CD4-positive, alpha-beta T cell treated with Interleukin-4 for 4 hours (primary cell): ENCODE measurements at regions not wholly inside any gene's neighbourhood (a gene's known extent, or its start where the extent isn't known, plus 50 kb on each side); places are given as distances from the start of the nearest gene placed in this dataset.
"Not testable (repeated sequence)": the region's sequence is repeated elsewhere in the genome, so short reads cannot be mapped to it uniquely, and the experiment has no call there.

Experiments
- DNase-seq: peaks from one replicate; pipeline ENCODE4 v3.0.0-alpha.2; 2020

DNA sequence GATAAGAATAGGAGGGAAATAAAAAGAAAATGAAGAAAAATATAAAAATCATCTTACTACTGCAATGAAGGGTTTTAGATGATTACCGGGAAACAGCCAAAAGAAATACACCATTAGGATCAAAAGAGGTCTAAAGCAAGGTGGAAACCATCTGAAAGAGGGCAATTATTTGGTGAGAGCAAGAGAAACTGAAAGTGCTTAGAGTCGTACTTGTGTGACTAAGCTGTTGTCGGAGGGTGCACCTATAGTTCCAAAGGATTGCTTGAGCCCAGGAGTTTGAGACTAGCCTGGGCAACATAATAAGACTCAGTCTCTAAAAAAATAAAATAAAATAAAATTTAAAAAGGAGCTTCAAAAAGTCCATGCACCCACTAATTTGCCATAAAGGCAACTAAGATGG, 169.5 kb downstream of the DKK1 start:
- no peak for DNase-seq

DNA sequence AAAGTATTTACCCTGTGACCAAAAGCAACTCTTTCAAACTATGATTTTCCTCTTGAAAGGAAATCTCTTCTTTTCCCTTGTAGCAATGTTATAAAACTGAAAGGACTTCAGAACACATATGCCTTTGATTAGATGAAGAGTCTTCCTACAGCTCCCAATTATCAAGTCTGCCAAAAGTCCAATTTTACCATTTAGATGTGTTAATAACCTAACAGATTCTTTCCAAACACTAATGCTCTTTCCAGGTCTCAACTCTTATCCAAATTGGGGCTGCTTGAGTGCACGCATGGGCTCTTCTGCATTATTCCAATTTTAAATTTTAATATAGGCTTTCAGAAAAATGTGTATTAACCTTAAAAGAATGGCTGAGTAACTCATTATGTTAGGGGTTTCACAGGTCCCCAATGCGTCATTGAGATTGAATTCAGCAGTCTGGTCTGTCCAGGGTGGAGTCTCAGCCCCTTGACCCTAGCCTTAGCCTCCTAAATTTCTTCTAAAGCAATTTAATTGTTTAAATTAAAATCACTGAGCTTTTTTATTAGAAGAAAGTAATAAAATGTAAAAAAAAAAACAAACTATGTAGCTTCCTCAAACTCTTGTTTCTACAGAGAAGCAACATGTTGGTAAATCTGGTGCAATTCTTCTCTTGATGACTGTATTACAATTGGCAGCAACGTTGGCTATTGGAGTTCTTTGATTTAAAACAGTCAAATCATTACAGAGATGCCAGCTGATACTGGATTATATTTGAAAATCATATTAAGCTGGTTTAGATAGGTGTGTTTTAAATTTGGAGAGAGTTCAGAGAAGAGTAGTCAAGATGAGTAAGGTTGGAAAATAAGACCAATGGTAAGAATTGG, 170.4 kb downstream of the DKK1 start:
- DNase-seq: no peak

DNA sequence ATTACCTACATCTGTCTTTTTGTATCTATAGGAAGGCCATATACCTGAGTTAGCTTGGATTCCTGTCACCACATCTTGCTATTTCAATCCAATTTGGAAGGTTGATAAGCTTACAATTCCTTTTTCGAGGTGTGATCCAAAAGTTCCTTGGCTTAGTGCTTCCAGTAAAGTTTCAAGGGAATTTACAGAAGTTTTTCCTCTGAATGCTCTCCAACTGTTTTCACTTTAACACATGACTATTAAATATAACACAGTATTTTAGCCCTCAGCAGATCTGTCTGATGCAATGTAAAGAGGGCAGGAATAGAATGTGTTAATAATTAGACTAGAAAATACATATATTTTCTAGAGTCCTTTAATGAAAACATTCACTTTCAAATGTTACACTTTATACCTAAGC, 171.4 kb downstream of the DKK1 start:
- DNase-seq: no peak

DNA sequence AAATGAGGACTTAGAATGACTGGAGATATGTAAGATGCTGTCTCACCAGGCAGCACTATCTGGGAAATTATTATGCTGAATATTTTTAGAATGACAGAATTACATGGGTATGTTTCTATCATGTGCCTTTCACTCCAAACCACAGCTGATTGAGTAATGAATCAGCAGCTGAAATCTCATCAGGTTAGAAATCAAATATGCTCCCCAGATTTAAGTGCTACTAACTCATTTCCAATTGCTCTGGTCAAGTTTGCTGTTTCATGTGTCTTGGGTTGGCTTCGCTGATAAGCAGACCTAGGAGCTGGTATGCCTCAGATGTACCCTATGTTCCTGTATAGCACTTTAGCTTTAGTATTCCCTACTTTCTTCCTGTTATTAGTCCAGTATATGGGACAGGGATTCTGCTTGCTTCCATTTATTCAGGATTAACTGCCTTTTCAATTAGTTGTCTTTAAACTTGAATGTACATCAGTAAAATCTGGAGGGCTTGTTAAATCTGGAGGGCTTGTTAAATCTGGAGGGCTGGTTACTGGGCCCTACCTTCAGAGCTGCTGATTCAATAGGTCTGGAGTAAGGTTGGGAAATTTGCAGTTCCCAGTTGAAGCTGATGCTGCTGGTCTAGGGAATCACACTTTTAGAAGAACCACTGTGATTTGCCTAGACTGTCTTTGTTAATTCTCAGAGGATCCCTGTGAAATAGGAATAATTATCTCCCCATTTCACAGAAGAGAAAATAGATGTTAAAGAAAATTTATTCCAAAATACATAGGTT, 172.9 kb downstream of the DKK1 start:
- DNase-seq: no peak

DNA sequence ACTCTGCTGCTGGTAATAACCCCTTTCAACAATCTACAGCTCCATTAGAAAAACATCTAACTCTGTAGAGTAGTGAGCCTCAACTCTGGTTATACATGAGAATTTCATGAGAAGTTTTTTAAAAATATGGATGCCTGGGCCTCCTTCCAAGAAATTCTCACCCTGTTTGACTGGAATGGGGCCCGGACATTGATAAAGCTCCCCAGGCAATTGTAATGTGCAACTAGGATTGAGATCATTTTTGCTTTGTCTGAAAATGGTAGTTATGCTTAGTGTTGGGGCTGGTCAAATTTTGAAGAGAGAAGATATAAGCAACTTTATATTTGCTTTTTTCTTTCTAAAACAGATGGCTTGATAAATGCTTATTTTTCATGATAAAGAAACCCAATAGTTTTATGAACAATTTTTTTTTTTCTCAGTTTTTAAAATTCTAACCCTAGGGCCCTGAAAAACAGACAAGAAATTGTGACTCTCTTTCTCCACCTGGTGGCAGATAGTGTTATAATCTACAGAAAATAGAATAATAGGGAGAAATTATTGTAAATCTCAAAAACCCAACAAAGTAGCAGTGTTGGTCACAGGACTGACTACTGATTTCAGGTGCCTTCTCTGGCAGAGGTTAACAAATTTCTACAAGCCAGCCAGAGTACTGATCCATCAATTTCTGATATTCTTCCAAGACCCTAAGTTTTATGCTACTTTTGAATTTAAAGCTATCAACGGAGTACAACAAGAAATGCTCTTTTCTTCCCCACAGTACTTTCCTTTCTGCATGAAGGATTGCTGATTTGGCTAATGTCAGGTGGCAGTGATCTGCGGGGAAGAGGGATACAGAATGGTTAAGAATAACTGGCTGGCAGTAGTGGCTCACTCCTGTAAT, 174.8 kb downstream of the DKK1 start:
- DNase-seq: no peak

DNA sequence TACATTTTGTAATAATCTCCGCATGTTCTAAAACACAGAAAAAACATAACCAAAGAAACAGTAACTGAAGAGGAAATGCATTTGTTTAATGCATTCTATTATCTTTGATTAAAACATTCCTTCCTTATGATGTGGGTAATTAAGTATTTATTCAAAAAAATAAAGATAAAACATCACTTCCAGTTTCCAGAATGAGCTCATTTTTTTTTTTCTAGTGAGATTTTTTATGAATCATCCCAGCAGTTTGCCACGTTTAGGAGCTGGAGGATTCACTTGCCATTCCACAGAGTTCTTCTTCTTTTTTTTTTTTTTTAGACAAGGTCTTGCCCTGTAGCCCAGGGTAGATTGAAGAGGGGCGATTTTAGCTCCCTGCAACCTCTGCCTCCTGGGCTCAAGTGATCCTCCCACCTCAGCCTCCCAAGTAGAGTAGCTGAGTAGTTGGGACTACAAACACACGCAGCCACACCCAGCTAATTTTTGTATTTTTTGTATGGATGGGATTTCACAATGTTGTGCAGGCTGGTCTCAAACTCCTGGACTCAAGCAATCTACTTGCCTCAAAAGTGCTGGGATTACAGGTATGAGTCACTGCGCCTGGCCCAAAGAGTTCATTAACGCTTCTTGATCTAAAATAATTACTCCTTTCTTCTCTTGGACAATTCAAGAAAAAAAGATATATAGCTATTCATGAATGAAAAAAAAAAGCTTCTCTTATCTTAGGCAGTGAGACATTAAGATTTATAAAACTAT, 177.3 kb downstream of the DKK1 start:
- DNase-seq: no peak

DNA sequence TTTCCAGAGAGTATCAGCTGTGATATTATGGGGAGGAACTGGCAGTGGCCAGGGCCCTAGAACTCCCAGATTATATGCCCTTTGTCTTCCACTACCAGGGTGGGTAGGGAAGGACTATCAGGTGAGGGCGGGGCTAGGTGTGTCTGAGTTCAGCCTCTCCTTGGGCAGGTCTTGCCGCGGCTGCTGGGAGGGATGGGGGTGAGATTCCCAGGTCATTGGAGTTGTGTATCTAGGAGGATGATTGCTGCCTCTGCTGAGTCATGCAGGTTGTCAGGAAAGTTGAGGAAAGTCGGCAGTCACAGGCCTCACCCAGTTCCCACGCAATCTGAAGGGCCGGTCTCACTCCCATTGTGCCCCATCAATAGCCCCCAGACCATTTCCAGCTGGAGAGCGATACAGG, 185.2 kb downstream of the DKK1 start:
- no peak for DNase-seq

DNA sequence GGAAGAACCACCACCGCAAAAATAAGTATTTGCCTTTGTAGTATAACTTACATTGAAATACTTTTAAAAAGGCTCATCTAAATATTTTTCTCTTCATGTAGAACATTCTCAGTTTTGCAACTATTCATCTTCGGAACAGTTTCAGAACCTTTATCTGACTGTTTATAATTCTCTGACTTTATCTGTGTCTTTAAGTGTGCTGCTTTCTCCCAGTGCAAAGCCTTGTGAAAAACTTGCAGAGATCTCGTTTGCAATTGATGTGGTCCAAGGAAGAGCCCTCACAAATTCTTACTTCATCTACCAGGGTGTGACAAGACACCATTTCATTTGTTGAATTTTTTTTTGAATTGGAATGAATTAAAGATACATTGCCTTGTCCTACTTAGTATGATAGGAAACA, 186.4 kb downstream of the DKK1 start:
- DNase-seq: no peak

DNA sequence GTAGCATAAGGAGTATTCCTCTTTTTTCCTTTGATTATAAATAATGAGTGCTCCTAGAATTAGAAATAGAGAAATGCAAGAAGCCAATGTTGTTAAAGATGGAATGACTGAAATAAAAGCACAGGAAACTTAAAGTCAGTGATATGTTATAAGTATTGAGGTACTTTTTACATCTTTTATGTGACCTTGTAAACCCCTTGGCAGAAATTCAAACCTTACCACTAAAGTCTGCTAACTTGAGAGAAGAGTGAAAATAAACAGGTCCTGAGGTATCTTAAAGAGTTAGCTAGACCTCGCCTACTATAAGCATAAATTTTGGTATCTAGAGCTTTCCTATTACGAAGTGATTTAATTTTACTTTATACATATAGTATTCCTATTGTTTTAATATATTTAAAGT, 188.2 kb downstream of the DKK1 start:
- no peak for DNase-seq

DNA sequence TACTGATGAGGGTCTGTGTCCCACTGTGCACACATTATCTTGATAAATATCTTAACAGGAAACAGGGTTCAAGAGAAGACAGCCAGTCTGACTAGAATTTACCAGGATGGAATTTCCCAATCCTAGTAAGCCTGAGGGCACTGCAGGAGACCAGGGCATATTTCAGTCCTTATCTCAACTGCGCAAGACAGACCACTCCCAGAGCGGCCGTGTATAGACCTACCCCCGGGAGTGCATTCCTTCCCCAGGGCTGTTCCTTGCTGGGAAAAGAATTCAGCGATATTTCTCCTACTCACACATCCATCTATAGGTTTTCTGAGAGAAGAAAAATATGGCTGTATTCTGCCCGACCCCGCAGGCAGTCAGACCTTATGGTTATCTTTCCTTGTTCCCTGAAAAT, 191.3 kb downstream of the DKK1 start:
- DNase-seq: not testable (repeated sequence)

DNA sequence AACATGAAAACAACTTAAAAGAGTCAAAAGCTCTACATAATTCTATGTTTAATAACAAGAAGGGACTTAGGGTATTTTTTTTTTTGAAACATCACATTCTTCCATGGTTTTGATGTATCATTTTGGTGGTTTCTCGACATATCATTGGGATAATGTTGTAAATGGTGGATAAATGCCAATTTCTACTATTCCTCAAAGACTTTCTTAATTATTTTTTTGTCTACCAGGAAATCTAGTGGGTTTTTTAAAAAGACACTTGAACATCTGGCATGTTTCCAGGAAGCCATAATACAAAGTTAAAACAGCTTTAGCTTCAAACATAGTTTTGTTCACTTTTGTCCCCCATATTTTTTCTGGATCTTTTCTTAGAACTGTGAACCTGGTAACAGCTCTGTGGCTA, 200.4 kb downstream of the DKK1 start:
- DNase-seq: no peak

DNA sequence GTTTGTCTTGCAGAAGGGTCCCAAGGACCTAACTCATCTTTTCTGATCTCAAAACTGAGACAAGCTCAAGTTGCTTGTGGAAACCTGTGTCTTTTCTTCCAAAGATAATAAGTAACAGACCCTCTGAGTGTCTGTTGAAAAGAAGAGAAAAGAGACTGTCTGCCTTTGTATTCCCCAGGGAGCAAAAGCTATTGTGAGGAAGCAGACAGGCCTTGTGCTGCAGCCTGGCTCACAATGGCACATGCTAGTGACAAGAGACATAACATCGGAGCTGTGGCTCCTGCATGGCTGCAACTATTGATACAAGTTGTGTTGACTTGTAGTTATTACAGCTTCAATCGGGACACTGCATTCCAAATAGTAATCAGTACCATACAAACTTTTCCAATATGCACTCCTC, 202.9 kb downstream of the DKK1 start:
- DNase-seq: no peak

DNA sequence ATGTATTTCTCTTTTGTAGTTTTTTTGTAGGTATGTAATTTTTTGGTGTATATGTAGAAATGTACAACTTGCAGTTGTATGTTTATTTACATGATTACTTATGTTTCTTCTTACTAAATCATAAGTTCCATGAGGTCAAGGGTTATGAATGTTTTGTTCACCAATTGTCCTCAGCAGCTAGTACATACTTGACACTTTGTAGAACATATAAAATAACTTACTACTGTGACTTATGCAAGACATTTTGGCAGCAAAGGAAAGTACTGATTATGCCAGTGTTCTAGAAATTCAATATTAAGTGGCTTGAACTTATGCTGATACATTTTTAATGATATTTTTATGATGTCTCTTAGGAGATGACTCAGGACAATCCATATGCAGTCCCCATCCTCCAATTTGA, 209.6 kb downstream of the DKK1 start:
- DNase-seq: no peak

DNA sequence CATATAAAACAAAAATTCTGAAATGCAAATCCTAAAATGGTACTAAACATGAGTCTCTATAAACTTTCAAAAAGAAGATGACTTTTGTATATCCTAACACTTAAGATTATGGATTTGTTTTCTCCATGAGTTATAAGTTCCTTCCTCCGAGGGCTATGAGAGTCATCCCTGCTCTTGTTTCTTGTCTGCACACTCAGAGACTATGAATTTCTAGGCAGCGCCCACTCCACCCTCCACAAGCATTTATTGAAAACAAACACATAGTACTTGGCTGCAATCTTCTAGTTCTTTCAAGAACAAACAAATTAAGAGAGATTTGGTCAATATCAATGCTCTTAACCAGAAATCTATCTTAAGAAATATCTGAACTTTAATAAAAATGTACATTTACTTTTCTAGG, 211.7 kb downstream of the DKK1 start:
- DNase-seq: no peak

DNA sequence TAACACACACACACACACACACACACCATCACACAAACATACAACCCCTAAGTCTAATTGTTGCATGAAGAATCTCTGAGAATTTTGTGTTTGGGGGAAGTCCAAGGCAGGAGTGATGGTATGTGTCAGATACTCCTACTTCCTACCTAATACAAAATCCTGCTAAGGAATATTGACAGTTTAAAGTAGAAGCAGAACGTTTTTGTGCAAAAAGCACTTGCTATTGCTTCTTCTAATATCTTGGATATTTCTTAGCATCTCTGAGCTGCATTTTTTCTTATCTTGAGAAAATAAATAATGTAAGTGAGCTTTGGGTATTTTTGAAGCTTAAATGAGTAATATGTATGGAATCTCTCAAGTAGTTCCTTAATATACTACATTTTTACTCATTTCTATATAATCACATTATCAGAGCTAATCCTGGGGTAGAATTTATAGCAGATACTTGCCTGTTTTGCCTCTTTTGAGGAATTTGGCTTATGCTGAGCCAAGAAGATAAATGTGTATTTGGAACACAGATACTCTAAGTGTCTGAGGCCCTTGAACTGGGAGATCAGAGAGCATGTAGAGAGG, 212.3 kb downstream of the DKK1 start:
- no peak for DNase-seq

DNA sequence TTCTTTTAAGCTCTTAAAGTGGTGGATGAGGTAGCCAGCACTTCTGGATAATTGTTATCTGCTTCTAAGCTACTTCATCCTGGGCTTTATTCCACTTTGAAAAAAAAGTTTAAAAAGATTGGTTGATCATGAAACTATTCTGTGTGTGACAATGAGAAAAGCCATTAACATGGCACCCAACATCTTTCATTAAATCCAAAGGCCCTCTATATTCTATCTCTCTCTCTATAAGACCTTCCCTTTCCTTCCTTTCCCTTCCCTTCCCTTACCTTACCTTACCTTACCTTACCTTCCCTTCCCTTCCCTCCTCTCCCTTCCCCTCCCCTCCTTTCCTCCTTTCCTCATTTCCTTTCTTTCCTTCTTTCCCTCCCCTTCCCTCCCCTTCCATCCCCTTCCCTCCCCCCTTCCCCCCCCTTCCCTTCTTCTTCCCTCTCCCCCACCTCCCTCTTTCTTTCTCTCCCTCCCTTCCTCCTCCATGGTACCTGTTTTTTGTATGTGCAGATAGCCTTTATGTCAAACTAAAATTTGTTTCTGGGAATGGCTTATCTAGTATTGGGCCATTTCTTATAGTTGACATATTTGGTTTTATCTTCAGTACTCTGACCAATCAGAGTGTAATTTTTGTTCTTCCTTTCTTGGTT, 218.7 kb downstream of the DKK1 start:
- no peak for DNase-seq

DNA sequence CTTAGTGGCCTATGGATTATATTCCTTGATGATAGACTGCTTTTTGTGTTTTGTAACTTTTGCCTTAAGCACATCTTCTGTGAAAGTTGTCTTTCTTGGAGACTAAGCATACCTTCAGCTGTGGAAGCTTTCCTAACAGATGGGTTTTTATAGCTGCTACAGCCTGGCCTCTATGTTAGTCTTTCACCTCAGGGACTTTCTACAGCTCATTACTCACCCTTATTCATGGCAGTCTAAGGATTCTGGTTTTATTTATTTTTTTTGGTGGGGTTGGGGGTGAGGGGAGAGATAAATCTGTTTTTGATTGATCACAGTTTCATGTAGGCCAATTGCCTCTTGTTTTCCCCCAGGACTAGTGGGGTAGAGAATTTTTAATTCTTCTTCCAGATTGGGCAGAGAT, 219.9 kb downstream of the DKK1 start:
- DNase-seq: no peak

DNA sequence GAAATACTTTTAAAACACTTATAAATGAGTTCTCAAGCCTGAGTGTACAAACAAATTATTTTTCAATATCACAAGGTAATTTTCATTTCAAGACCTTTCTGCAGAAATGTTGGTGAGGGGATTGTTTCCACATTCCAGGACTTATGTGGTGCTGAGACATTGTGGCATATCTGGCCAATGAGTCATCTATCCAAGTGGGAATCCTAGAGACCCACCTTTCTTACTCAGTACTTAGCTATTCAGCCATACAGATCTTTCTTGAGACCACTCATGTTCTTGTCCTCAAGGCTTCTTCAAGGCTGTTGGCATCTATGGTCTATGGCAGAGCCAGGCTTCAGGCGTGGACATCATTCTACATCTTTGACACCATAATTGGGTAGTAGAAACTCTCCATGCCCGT, 225.4 kb downstream of the DKK1 start:
- DNase-seq: no peak

DNA sequence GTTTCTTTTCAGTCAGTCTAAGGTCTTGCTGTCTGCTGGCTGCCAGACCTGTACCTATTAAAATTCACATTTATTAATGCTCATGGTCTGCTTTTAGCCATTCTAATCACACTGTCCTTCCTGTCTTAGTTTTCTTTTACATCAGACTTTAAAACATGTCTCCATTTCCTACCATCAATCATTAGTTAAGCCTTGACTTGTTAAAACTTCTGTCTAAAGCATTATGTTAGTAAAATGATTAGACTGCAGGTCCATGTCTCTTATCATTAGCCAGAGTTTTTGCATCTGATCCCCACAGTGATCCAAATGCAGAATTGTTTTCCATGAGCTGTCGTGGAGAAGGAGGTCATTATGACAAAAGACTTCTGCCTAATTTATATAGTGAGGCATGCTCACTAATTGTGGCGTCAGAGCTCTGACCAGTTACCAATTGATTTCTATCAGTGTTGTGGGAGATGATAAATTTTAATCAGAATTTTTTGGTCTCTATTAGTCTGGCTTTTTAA, 226.5 kb downstream of the DKK1 start:
- no peak for DNase-seq

DNA sequence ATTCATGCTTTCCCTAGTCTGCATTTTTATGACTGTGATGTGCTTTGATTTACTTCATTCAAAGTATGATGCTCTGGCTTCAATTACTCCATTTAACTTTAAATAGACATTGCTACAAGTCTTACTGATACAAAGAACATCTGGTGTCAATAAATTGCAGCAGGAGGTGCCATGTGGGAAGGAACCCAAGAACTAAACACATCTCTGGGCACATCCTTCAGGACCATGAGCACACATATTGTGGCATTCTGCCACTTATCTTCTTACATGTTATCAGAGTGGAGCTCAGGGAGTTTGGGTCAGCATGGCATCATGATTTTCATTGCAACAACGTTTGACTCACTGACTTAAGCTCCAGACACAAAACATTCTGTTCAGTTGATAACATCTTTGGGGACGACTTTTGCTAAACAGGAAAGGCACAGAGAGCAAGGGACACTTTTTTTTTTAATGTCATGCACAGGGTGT, 227.0 kb downstream of the DKK1 start:
- DNase-seq: no peak

DNA sequence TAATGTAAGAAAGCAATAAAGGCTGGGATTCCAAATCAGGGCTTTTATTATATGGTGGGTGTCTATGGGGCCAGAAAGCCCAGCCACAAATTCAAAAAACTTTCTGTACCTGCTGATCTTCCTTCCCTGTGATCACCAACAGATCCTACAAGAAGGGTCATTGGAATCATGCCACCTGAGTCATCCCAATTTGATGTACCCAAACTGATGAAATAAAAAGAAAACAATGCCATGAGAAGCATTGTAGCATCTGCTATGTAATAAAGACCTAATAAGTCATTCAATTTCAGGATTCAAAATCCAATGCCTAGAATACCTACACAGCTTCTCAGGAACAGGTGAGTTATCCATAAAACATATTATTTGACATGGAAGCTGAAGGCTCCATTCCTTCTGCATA, 228.8 kb downstream of the DKK1 start:
- DNase-seq: no peak
